Chondrocyte (in vitro differentiated cells): ENCODE measurements at regions not wholly inside any gene's neighbourhood (a gene's known extent, or its start where the extent isn't known, plus 50 kb on each side); places are given as distances from the start of the nearest gene placed in this dataset.

Source experiments
- DNase-seq: peaks from one replicate; pipeline ENCODE4 v3.0.0; 2021; ENCODE audit warnings: mixed read lengths, low spot score
- H3K27ac Mint-ChIP-seq: one replicate; pipeline ENCODE4 v1.8.0; 2021; ENCODE audit warnings: mild to moderate bottlenecking, moderate library complexity, mixed read lengths; ENCODE audit not compliant: unreplicated experiment
- H3K27me3 Mint-ChIP-seq: 2 replicates; pipeline ENCODE4 v1.8.0; 2021; ENCODE audit warnings: low read depth, mixed read lengths
- H3K36me3 Mint-ChIP-seq: 2 replicates; pipeline ENCODE4 v1.8.0; 2021; ENCODE audit warnings: low read depth, mixed read lengths
- H3K4me1 Mint-ChIP-seq: 2 replicates; pipeline ENCODE4 v1.8.0; 2021; ENCODE audit warnings: low read depth, mild to moderate bottlenecking, mixed read lengths
- H3K4me3 Mint-ChIP-seq: one replicate; pipeline ENCODE4 v1.8.0; 2021; ENCODE audit warnings: mild to moderate bottlenecking, moderate library complexity, mixed read lengths; ENCODE audit not compliant: unreplicated experiment
- H3K9me3 Mint-ChIP-seq: 2 replicates; pipeline ENCODE4 v1.8.0; 2021; ENCODE audit warnings: low read depth, mixed read lengths
- TF ChIP-seq, protein P1 (sequence below): fragments of 200-600 bp; sonication (generic); IDR thresholded peaks from 2 replicates; pipeline ENCODE4 v1.5.0; 2021; ENCODE audit warnings: antibody characterized with exemption, mild to moderate bottlenecking, moderate library complexity

DNA sequence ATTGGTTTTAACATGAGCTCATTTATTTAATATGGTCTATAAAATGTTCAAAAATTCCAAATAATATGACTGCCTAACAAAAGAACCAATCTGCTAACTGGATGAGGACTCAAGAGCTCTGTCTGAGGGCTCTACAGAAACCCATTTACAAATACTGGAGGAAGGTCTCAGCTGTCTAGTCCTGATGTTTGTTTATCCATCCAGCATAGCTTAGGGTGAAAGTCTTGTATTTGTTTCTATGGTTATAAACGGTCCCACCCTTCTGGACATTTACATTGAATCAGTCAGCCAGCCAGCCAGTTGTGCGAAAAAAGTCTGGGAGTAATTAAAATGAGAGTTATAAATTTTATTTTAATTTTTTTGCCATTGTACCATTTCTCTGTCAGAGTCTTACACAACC, 220.7 kb downstream of the BMP4 start:
- peaks cover 8% of the 10 kb centered on the region for H3K9me3 Mint-ChIP-seq
- no peak for DNase-seq

DNA sequence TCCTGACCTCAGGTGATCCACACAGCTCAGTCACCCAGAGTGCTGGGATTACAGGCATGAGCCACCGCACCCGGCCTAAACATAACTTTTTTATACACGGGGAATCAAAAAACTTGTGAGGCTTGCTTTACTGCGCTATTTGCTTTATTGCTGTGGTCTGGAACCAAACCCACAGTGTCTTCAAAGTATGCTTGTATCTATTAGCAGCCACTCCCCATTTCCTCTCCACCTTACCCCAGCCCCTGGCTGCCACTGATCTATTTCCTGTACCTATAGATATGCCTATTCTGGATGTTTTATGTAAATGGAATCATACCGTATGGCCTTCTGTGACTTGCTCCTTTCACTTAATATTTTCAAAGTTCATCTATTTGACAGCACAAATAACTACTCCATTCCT, 233.4 kb downstream of the BMP4 start:
- Mint-ChIP-seq H3K27ac (no peak overlapping the region), H3K9me3 (peaks cover 25% of the 10 kb centered on the region), H3K4me1 (no peaks in the 10 kb centered on the region), H3K4me3 (no peak overlapping the region), H3K27me3 (no peaks in the 10 kb centered on the region), H3K36me3 (peaks cover 10% of the 10 kb centered on the region)
- no peak for DNase-seq
- TF ChIP-seq, protein P1, sequence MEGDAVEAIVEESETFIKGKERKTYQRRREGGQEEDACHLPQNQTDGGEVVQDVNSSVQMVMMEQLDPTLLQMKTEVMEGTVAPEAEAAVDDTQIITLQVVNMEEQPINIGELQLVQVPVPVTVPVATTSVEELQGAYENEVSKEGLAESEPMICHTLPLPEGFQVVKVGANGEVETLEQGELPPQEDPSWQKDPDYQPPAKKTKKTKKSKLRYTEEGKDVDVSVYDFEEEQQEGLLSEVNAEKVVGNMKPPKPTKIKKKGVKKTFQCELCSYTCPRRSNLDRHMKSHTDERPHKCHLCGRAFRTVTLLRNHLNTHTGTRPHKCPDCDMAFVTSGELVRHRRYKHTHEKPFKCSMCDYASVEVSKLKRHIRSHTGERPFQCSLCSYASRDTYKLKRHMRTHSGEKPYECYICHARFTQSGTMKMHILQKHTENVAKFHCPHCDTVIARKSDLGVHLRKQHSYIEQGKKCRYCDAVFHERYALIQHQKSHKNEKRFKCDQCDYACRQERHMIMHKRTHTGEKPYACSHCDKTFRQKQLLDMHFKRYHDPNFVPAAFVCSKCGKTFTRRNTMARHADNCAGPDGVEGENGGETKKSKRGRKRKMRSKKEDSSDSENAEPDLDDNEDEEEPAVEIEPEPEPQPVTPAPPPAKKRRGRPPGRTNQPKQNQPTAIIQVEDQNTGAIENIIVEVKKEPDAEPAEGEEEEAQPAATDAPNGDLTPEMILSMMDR = no peak

More for the DNA sequence above, 220.7 kb downstream of the BMP4 start:
- TF ChIP-seq, protein P1 = no peak
- Mint-ChIP-seq H3K27ac (no peak overlapping the region), H3K4me3 (no peak overlapping the region), H3K4me1 (no peaks in the 10 kb centered on the region), H3K27me3 (no peaks in the 10 kb centered on the region), H3K36me3 (peaks cover 3% of the 10 kb centered on the region)

DNA sequence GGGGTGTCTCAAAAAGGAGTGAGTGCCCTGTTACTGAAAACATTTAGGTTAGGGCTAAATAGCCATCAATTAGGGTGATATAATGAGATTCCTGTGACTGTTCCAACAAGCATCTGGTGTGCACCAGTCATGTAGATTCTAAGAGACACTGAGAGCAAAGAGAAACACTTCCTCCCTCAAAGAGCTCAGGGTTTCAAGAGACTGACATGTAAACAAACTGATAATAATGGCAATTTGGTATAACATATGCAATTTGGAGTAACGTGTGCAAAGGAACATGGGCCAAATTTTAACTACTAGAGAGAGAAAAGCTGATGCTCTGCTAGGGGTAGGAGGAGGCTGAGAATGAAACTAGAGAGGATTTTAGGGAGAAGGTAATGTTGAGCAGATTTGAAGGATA, 237.1 kb downstream of the BMP4 start:
- DNase-seq = no peak
- Mint-ChIP-seq H3K36me3 (peaks cover 10% of the 10 kb centered on the region), H3K27ac (no peak overlapping the region), H3K4me3 (no peak overlapping the region), H3K4me1 (peaks cover 29% of the 10 kb centered on the region), H3K27me3 (no peaks in the 10 kb centered on the region), H3K9me3 (peaks cover 25% of the 10 kb centered on the region)
- TF ChIP-seq, protein P1 = no peak

DNA sequence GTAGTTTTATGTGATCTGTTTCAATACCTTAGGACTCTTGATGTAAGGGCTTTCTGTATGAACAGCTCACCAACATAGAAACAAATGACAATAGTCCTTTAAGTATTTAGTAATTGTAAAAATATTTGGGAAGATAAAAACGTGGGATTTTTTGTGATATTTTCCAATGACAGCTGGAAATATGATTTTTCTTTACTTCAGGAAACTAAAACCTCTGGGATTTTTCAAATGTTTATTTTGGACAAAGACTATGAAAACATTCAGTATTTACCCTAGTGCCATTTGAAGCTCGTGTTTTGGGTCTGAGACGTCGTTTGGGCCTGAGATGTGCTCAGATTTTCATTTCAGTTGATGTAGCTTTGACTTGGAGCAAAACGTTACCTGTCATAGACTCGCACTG, 240.0 kb downstream of the BMP4 start:
- Mint-ChIP-seq H3K9me3 (peaks cover 14% of the 10 kb centered on the region), H3K36me3 (peaks cover 4% of the 10 kb centered on the region), H3K27me3 (no peaks in the 10 kb centered on the region), H3K4me1 (peaks cover 32% of the 10 kb centered on the region), H3K4me3 (no peak overlapping the region), H3K27ac (peak overlapping the region; percentile 72)
- DNase-seq = no peak
- TF ChIP-seq, protein P1 = no peak

DNA sequence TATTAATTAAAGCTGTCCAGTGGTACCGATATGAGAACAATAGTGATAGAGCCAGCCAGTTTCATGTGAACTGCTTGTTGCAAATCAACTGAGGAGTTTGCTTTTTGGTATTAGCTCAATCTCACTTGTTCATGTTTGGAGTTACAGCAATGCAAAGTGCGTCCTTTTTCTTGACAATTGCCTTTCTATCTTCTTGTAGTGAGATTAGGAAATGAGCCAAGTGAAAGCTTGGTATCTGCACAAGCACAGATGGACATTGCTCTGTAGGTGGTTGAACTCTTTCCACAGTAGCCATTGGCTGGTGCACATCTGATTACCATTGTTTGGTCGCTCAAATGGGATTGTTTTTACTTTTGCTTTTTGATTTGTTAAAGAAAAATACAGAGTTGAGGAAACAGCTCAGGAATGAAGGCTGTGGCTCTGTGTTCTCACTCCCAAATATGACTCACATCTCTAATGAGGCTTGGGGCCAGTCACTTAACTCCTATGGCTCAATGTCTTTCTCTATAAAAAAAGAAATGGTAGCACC, 241.4 kb downstream of the BMP4 start:
- DNase-seq = no peak

More for the DNA sequence above, 241.4 kb downstream of the BMP4 start:
- TF ChIP-seq, protein P1 = no peak
- peaks cover 5% of the 10 kb centered on the region for H3K9me3 Mint-ChIP-seq
- H3K27me3 Mint-ChIP-seq = no peaks in the 10 kb centered on the region
- peaks cover 3% of the 10 kb centered on the region for H3K36me3 Mint-ChIP-seq
- peaks cover 32% of the 10 kb centered on the region for H3K4me1 Mint-ChIP-seq
- H3K27ac Mint-ChIP-seq = peak overlapping the region; percentile 82
- no peak overlapping the region for H3K4me3 Mint-ChIP-seq
